Uterus (tissue), 3 donors: ENCODE measurements at regions not wholly inside any gene's neighbourhood (a gene's known extent, or its start where the extent isn't known, plus 50 kb on each side); places are given as distances from the start of the nearest gene placed in this dataset.

Experiments
- DNase-seq, 2 donors: peaks; one replicate each; pipeline ENCODE4 v3.0.0-alpha.2; 2019 to 2020
- H3K27ac ChIP-seq, 2 donors: fragments of 200-600 bp; sonication (generic); 1 replicate in 1 of 2; 2 replicates in 1 of 2; pipeline ENCODE4 v1.5.1; 2016 to 2018
- H3K27me3 ChIP-seq, 2 donors: fragments of 200-600 bp; sonication (generic); one replicate each; pipeline ENCODE4 v1.5.1; 2018 to 2019; ENCODE audit warnings: control low read depth in 1 of 2
- H3K36me3 ChIP-seq, 2 donors: fragments of 200-600 bp; sonication (generic); one replicate each; pipeline ENCODE4 v1.5.1; 2019; ENCODE audit warnings: control low read depth in 1 of 2
- H3K4me1 ChIP-seq, 2 donors: fragments of 200-600 bp; sonication (generic); one replicate each; pipeline ENCODE4 v1.5.1; 2018 to 2019; ENCODE audit warnings: control low read depth in 1 of 2
- H3K4me3 ChIP-seq, 2 donors: fragments of 200-600 bp; sonication (generic); 1 replicate in 1 of 2; 2 replicates in 1 of 2; pipeline ENCODE4 v1.5.1; 2018 to 2019; ENCODE audit warnings: mild to moderate bottlenecking in 1 of 2
- H3K9me3 ChIP-seq, 2 donors: fragments of 200-600 bp; sonication (generic); one replicate each; pipeline ENCODE4 v1.5.1; 2019; ENCODE audit warnings: control low read depth in 1 of 2
- CTCF ChIP-seq, 4 experiments: fragments of 200-600 bp in 2 of 4; fragments of 450-650 bp in 2 of 4; sonication (generic) in 2 of 4; IDR thresholded peaks; one replicate each; pipeline ENCODE4 v1.5.1; 2016 to 2019; ENCODE audit warnings: antibody characterized with exemption in 4 of 4, mild to moderate bottlenecking in 2 of 4, moderate library complexity in 1 of 4
- POLR2A ChIP-seq, 2 donors: fragments of 450-650 bp; IDR thresholded peaks; one replicate each; pipeline ENCODE4 v1.6.1; 2016; ENCODE audit warnings: antibody characterized with exemption in 2 of 2, mild to moderate bottlenecking in 1 of 2, moderate library complexity in 1 of 2
- intact Hi-C: fragments of 100-400 bp; cut with DNase I; formaldehyde crosslinking; loops from one replicate; pipeline ENCODE4 v1.15.1; 2023; ENCODE audit warnings: low total_unique reads
- donor health status: DM: yes; HTN: yes; CAD: no.

DNA sequence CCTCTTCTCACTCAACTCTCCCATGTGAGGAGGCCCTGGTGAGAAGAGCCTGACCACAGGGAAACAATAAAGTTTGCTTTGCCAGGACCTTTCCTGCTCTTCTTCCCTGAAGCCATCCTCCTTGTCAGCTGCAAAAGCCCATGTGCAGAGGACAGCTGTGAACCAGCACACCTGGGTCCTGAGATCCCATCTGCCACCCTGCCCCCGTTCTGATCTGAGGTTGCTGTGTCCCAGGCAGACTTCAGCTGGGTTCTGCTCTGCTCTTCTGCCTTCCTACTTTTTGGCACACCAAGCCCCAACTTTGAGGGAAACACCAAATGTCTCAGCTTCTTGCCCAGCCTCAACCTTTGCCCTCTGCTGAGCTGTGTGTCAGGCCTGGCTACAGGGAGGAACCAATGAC, 595.1 kb upstream of the ARPP21 start:
- H3K27me3 ChIP-seq: no peaks in the 10 kb centered on the region
- no peak for DNase-seq

GRCh38 chr3:35045118-35045517, 594.2 kb upstream of the ARPP21 start:
- intact Hi-C loops: no loop called here
- no peak for TF ChIP-seq POLR2A (IDR thresholded peaks at IDR 0.05)
- no peak for TF ChIP-seq CTCF (IDR thresholded peaks at IDR 0.05)
- Histone ChIP-seq H3K9me3 (no peaks in the 10 kb centered on the region), H3K4me3 (no peak overlapping the region), H3K36me3 (no peaks in the 10 kb centered on the region), H3K27me3 (no peaks in the 10 kb centered on the region), H3K4me1 (no peaks in the 10 kb centered on the region), H3K27ac (no peak overlapping the region)
- no peak for DNase-seq

More for the DNA sequence above, 595.1 kb upstream of the ARPP21 start:
- intact Hi-C loops: no loop called here
- no peak overlapping the region for H3K4me3 ChIP-seq
- H3K36me3 ChIP-seq: no peaks in the 10 kb centered on the region
- H3K27ac ChIP-seq: no peak overlapping the region
- no peaks in the 10 kb centered on the region for H3K9me3 ChIP-seq
- TF ChIP-seq CTCF (IDR thresholded peaks at IDR 0.05): no peak
- no peak for TF ChIP-seq POLR2A (IDR thresholded peaks at IDR 0.05)
- H3K4me1 ChIP-seq: no peaks in the 10 kb centered on the region

DNA sequence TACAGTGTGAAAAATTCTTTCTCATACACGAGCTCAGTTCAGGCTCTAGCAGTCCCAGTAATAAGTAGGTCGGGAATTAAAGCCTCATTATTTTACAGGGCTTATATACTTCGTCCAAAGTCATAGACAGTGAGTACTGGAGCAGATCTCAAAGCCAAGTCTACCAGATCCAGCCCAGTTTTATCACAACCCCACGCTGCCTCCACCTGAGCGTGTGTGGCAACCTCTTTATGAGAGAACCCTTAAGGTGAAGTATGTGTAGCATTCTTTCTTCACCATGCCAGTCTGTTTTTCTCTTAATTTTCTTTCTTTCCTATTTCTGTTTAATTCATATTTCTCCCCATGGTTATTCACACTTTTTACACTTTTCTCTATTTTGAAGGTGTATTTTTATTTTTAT, 574.6 kb upstream of the ARPP21 start:
- TF ChIP-seq POLR2A (IDR thresholded peaks at IDR 0.05): no peak
- Histone ChIP-seq H3K27me3 (no peaks in the 10 kb centered on the region), H3K4me3 (no peak overlapping the region), H3K4me1 (no peaks in the 10 kb centered on the region), H3K36me3 (no peaks in the 10 kb centered on the region), H3K27ac (no peak overlapping the region), H3K9me3 (no peaks in the 10 kb centered on the region)
- DNase-seq: no peak
- intact Hi-C loops: no loop called here

- Histone ChIP-seq H3K4me1 (no peaks in the 10 kb centered on the region), H3K4me3 (no peak overlapping the region), H3K27ac (no peak overlapping the region), H3K9me3 (no peaks in the 10 kb centered on the region), H3K27me3 (no peaks in the 10 kb centered on the region), H3K36me3 (no peaks in the 10 kb centered on the region)
- no peak for DNase-seq
- intact Hi-C loops: no loop called here
- TF ChIP-seq CTCF (IDR thresholded peaks at IDR 0.05) (no peak), POLR2A (IDR thresholded peaks at IDR 0.05) (no peak)
Measured at GRCh38 chr3:35065891-35066290, 573.4 kb upstream of the ARPP21 start.

GRCh38 chr3:35067750-35068149, 571.6 kb upstream of the ARPP21 start:
- Histone ChIP-seq H3K36me3 (no peaks in the 10 kb centered on the region), H3K27ac (no peak overlapping the region), H3K4me3 (no peak overlapping the region), H3K4me1 (no peaks in the 10 kb centered on the region), H3K9me3 (no peaks in the 10 kb centered on the region), H3K27me3 (no peaks in the 10 kb centered on the region)
- no peak for TF ChIP-seq POLR2A (IDR thresholded peaks at IDR 0.05)
- TF ChIP-seq CTCF (IDR thresholded peaks at IDR 0.05): no peak
- intact Hi-C loops: no loop called here
- no peak for DNase-seq

DNA sequence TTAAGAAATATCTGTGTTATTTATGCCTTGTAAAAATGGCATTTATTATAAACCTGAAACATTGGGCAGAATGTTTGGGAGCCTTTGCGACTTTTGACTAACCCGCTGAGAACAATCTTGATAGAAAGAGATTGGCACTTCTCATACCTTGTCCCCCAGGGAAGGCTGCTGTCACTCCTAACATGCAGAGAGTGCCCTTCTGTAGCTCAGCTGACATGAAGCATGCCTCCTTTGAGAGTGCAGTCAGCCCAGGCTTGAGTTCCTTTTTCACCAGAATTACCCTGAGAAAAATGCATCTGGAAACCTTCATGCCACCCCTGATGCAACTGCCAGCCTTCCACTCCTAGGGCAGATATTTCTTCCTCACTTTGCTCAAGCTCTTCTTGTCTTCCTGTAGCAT, 569.2 kb upstream of the ARPP21 start:
- intact Hi-C loops: no loop called here
- Histone ChIP-seq H3K36me3 (no peaks in the 10 kb centered on the region), H3K27ac (no peak overlapping the region), H3K4me1 (no peaks in the 10 kb centered on the region), H3K27me3 (no peaks in the 10 kb centered on the region), H3K4me3 (no peak overlapping the region), H3K9me3 (no peaks in the 10 kb centered on the region)
- no peak for DNase-seq
- TF ChIP-seq CTCF (IDR thresholded peaks at IDR 0.05): no peak
- no peak for TF ChIP-seq POLR2A (IDR thresholded peaks at IDR 0.05)
